Sigmoid colon (tissue), 6 donors: ENCODE measurements at regions not wholly inside any gene's neighbourhood (a gene's known extent, or its start where the extent isn't known, plus 50 kb on each side); places are given as distances from the start of the nearest gene placed in this dataset.

Source experiments
- DNase-seq: peaks from one replicate; pipeline ENCODE4 v3.0.0-alpha.2; 2019
- H3K27ac ChIP-seq, 4 donors: fragments of 200-600 bp; sonication (generic); one replicate each; pipeline ENCODE4 v1.5.1; 2016 to 2019; ENCODE audit warnings: mild to moderate bottlenecking in 1 of 4
- H3K27me3 ChIP-seq, 3 donors: fragments of 200-600 bp; sonication (generic); one replicate each; pipeline ENCODE4 v1.5.1; 2019; ENCODE audit warnings: mild to moderate bottlenecking in 1 of 3
- H3K36me3 ChIP-seq, 4 donors: fragments of 200-600 bp; sonication (generic); one replicate each; pipeline ENCODE4 v1.5.1; 2016 to 2019
- H3K4me1 ChIP-seq, 4 donors: fragments of 200-600 bp; sonication (generic); one replicate each; pipeline ENCODE4 v1.5.1; 2017 to 2019
- H3K4me3 ChIP-seq, 4 donors: fragments of 200-600 bp; sonication (generic); one replicate each; pipeline ENCODE4 v1.5.1; 2017 to 2019; ENCODE audit warnings: mild to moderate bottlenecking in 2 of 4, moderate library complexity in 1 of 4
- H3K9me3 ChIP-seq, 4 donors: fragments of 200-600 bp in 3 of 4; sonication (generic) in 3 of 4; one replicate each; pipeline versions ENCODE4 v1.5.1 to v1.6.1; 2013 to 2019
- EP300 ChIP-seq, 4 donors: sonication (generic); formaldehyde crosslinking; IDR thresholded peaks; one replicate each; pipeline ENCODE4 v1.6.1; 2017; ENCODE audit warnings: antibody characterized with exemption in 4 of 4
- POLR2A ChIP-seq, 2 donors: fragments of 450-650 bp; IDR thresholded peaks; one replicate each; pipeline ENCODE4 v1.6.1; 2016; ENCODE audit warnings: antibody characterized with exemption in 2 of 2, mild to moderate bottlenecking in 2 of 2, moderate library complexity in 2 of 2
- POLR2AphosphoS5 ChIP-seq, 4 donors: sonication (generic); formaldehyde crosslinking; IDR thresholded peaks; one replicate each; pipeline ENCODE4 v1.6.1; 2017; ENCODE audit warnings: antibody characterized with exemption in 4 of 4
- WGBS, 2 donors: extraction: QIAGEN DNeasy Blood & Tissue Kit; methylation state at CpG; one replicate each; pipeline ENCODE4 v1.1.7; 2013; 5-methylcytosine and 5-hydroxymethylcytosine counted together
- intact Hi-C: fragments of 100-400 bp; cut with DNase I; formaldehyde crosslinking; loops from one replicate; pipeline ENCODE4 v1.15.1; 2023
- TF ChIP-seq, protein P1 (sequence below), 4 experiments: fragments of 450-650 bp in 3 of 4; fragments of 200-600 bp in 1 of 4; IDR thresholded peaks; one replicate each; pipeline ENCODE4 v1.5.1; 2016 to 2019; ENCODE audit warnings: antibody characterized with exemption in 4 of 4, mild to moderate bottlenecking in 3 of 4, moderate library complexity in 2 of 4
- donor health status: healthy with polysubstance abuse.
- donor health status: healthy.

DNA sequence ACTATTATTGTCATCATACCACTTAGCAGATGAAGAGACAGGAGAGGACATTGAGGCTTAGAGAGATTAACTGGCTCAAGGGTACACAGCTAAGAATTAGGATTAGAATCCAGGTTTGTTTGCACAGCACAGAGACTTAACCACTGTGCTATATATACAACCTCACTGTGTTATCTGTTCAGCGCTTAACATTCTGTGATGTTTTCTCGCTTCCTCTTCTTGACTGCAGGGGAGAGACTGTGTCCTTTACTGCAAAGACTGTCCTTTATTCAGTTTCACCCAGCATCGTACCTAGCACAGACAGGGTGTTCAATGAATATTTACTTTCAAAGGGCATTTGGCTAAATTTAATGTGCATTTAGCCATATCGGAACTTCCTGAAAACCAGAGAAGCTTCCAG lies 54.9 kb upstream of the PCDH8 start:
- TF ChIP-seq POLR2A (IDR thresholded peaks at IDR 0.05) (no peak), EP300 (IDR thresholded peaks at IDR 0.05) (no peak), POLR2AphosphoS5 (IDR thresholded peaks at IDR 0.05) (no peak)
- TF ChIP-seq, protein P1, sequence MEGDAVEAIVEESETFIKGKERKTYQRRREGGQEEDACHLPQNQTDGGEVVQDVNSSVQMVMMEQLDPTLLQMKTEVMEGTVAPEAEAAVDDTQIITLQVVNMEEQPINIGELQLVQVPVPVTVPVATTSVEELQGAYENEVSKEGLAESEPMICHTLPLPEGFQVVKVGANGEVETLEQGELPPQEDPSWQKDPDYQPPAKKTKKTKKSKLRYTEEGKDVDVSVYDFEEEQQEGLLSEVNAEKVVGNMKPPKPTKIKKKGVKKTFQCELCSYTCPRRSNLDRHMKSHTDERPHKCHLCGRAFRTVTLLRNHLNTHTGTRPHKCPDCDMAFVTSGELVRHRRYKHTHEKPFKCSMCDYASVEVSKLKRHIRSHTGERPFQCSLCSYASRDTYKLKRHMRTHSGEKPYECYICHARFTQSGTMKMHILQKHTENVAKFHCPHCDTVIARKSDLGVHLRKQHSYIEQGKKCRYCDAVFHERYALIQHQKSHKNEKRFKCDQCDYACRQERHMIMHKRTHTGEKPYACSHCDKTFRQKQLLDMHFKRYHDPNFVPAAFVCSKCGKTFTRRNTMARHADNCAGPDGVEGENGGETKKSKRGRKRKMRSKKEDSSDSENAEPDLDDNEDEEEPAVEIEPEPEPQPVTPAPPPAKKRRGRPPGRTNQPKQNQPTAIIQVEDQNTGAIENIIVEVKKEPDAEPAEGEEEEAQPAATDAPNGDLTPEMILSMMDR (IDR thresholded peaks at IDR 0.05): no peak
- no peak for DNase-seq
- no peak overlapping the region for H3K4me3 ChIP-seq
- H3K4me1 ChIP-seq: no peaks in the 10 kb centered on the region
- H3K27ac ChIP-seq: no peak overlapping the region
- H3K9me3 ChIP-seq: no peaks in the 10 kb centered on the region
- no peaks in the 10 kb centered on the region for H3K36me3 ChIP-seq
- intact Hi-C loops: no loop called here
- peaks cover 0 to 13% (median 10%) of the 10 kb centered on the region in 3 donors for H3K27me3 ChIP-seq
- WGBS, 2 donors: 50 to 56% methylated on average over 4 of the region's 4 CpGs

DNA sequence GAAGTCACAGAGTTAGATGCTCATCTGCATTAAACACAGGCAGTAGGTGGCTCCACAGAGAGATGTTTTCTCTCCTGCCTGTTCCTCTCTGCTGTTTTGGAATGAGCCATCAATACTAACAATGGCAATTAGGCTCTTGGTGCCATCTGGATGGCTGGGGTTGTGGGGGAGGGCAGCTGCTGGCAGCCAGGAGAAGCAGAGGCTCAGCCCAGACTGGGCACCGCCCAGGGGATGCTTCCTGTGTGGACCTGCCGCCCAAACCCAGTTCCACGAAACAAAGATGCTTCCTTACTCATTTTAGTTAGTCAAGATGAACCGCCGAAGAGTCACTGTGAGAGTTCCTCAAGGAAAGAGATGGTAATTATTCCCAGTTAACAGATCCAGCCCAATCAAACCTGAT lies 50.8 kb upstream of the PCDH8 start:
- no peak for DNase-seq
- intact Hi-C loops: no loop called here
- no peaks in the 10 kb centered on the region for H3K36me3 ChIP-seq

More for the DNA sequence above, 50.8 kb upstream of the PCDH8 start:
- no peak overlapping the region for H3K27ac ChIP-seq
- H3K4me1 ChIP-seq: no peaks in the 10 kb centered on the region
- TF ChIP-seq POLR2AphosphoS5 (IDR thresholded peaks at IDR 0.05) (no peak), POLR2A (IDR thresholded peaks at IDR 0.05) (no peak), EP300 (IDR thresholded peaks at IDR 0.05) (no peak)
- TF ChIP-seq, protein P1 (IDR thresholded peaks at IDR 0.05): no peak
- WGBS, 2 donors: 95 to 97% methylated on average over 5 of the region's 5 CpGs
- H3K9me3 ChIP-seq: no peaks in the 10 kb centered on the region
- no peaks in the 10 kb centered on the region for H3K27me3 ChIP-seq
- no peak overlapping the region for H3K4me3 ChIP-seq
